ENCODE measurements at regions not wholly inside any gene's neighbourhood (a gene's known extent, or its start where the extent isn't known, plus 50 kb on each side); places are given as distances from the start of the nearest gene placed in this dataset.

DNA sequence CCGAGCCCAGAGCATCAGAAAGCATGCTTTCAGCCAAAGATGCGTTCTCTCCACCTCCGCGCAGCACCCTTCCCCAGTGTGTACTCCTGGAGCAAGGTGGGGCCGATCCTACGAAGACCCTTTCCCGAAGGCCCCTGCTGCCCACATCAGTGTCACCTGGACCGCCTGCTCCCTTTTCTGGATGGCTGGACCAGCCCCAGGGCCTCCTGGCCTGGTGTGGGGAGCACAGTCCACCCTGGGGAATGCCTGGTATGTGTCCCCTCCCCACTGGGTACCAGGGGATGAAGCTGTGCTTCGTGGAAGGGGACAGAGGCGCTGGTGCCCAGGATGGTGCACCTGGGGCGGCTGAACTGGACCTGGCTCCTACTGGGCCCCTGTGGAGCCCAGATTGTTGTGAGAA, 173.8 kb downstream of the SEC14L1 start:
- no peaks in the 10 kb centered on the region for H3K36me3 ChIP-seq (ENCODE audit: insufficient read depth)
- peaks cover 7% of the 10 kb centered on the region for H3K4me1 ChIP-seq (ENCODE audit: low read depth, poor library complexity, severe bottlenecking)

DNA sequence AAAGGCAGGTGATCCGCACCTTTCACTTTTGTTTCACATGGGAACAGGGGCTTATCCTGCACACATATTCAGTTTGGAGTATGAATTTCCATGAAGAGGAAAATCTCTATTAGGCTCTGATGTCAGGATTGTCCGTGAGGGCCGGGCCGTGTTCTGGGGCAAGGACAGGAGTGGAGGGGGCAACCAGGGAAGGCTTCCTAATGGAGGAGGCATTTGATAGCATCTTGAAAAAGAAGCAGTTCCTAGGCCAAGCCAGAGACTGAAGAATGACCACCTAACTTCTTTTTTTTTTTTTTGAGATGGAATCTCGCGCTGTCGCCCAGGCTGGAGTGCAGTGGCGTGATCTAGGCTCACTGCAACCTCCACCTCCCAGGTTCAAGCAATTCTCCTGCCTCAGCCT, 174.2 kb downstream of the SEC14L1 start:
- Histone ChIP-seq H3K27me3 (ENCODE audit: insufficient read depth, low read depth) (no peaks in the 10 kb centered on the region), H3K27ac (no peak overlapping the region), H2AFZ (ENCODE audit: low read depth) (no peak overlapping the region), H3K36me3 (ENCODE audit: insufficient read depth) (no peaks in the 10 kb centered on the region), H3K4me1 (ENCODE audit: low read depth, poor library complexity, severe bottlenecking) (peaks cover 7% of the 10 kb centered on the region), H3K4me3 (IDR thresholded peaks at IDR 0.05; ENCODE audit: insufficient read depth, low read depth, low read length) (no peak overlapping the region), H3K79me2 (ENCODE audit: insufficient read depth, low read depth) (peaks cover 3% of the 10 kb centered on the region; the same call in 1 of the 2 replicates), H3K4me2 (no peak overlapping the region), H4K20me1 (ENCODE audit: insufficient read depth) (no peaks in the 10 kb centered on the region), H3K9ac (no peak overlapping the region)
- TF ChIP-seq, protein P1, sequence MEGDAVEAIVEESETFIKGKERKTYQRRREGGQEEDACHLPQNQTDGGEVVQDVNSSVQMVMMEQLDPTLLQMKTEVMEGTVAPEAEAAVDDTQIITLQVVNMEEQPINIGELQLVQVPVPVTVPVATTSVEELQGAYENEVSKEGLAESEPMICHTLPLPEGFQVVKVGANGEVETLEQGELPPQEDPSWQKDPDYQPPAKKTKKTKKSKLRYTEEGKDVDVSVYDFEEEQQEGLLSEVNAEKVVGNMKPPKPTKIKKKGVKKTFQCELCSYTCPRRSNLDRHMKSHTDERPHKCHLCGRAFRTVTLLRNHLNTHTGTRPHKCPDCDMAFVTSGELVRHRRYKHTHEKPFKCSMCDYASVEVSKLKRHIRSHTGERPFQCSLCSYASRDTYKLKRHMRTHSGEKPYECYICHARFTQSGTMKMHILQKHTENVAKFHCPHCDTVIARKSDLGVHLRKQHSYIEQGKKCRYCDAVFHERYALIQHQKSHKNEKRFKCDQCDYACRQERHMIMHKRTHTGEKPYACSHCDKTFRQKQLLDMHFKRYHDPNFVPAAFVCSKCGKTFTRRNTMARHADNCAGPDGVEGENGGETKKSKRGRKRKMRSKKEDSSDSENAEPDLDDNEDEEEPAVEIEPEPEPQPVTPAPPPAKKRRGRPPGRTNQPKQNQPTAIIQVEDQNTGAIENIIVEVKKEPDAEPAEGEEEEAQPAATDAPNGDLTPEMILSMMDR (conservative IDR thresholded peaks at IDR 0.05; ENCODE audit: low read depth, low read length): no peak

More for the DNA sequence above, 173.8 kb downstream of the SEC14L1 start:
- Histone ChIP-seq H3K4me3 (IDR thresholded peaks at IDR 0.05; ENCODE audit: insufficient read depth, low read depth, low read length) (no peak overlapping the region), H3K27ac (no peak overlapping the region), H4K20me1 (ENCODE audit: insufficient read depth) (no peaks in the 10 kb centered on the region), H3K27me3 (ENCODE audit: insufficient read depth, low read depth) (no peaks in the 10 kb centered on the region), H3K9ac (no peak overlapping the region), H2AFZ (ENCODE audit: low read depth) (no peak overlapping the region), H3K4me2 (no peak overlapping the region), H3K79me2 (ENCODE audit: insufficient read depth, low read depth) (no peaks in the 10 kb centered on the region)
- TF ChIP-seq, protein P1 (conservative IDR thresholded peaks at IDR 0.05; ENCODE audit: low read depth, low read length): no peak

DNA sequence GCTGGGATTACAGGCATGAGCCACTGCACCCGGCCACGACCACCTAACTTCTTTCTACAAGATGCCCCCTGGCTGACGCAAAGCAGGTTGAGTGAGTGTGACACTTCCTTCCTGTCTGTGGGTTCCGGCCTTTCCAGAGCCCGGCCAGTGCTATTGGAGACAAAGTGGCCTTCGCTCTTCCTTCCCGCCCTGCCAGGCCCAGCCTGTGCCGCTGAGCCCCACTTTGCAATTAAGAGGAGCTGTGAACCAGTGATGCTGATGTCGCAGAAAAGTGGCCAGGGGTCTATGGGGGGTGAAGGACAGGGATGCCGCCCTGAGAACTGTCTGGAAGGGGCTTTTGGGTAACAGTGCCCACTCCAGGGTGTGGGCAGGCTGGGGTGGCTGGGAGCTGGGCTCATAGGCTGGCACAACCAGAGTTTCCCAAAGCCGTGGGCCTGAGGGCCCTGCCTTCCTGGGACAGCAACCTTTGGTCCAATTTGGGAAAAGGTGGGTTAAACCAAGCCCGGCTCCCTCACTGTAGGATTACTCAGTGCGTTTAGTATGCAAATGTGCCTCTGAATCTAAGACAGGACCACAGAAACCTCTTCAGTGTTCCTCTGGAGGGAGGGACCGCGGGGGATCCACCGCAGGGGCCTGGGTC, 174.9 kb downstream of the SEC14L1 start:
- H3K9ac ChIP-seq: no peak overlapping the region; the same call in 1 of the 2 replicates
- H3K4me3 ChIP-seq (IDR thresholded peaks at IDR 0.05; ENCODE audit: insufficient read depth, low read depth, low read length): no peak overlapping the region
- H3K79me2 ChIP-seq (ENCODE audit: insufficient read depth, low read depth): peaks cover 9% of the 10 kb centered on the region; the same call in 1 of the 2 replicates
- H3K4me1 ChIP-seq (ENCODE audit: low read depth, poor library complexity, severe bottlenecking): peaks cover 7% of the 10 kb centered on the region
- no peaks in the 10 kb centered on the region for H3K27me3 ChIP-seq (ENCODE audit: insufficient read depth, low read depth)
- no peak overlapping the region for H3K4me2 ChIP-seq
- H2AFZ ChIP-seq (ENCODE audit: low read depth): no peak overlapping the region
- H3K27ac ChIP-seq: no peak overlapping the region
- H3K36me3 ChIP-seq (ENCODE audit: insufficient read depth): no peaks in the 10 kb centered on the region
- TF ChIP-seq, protein P1 (conservative IDR thresholded peaks at IDR 0.05; ENCODE audit: low read depth, low read length): no peak
- no peaks in the 10 kb centered on the region for H4K20me1 ChIP-seq (ENCODE audit: insufficient read depth)

DNA sequence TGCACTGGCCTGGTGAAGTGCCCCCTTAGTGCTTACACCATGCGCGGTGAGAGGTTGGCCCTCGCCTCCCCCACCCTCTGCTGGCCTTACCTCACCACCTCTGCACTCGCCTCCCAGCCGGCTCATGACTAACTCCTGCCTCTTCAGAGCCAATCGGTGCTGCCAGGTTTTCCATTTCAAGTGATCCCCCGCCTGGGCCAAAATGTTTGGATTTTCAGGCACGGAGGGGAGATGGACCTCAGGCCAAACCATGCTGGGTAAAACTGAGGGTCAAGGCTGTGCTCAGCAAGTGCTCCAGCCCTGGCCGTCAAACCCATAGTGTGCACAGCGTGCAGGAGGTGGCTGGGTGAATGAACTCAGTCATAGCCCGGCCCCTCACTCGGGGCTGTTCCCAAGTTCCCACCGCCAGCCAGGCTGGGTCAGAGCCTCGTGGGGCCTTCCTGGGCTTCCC, 175.4 kb downstream of the SEC14L1 start:
- Histone ChIP-seq H3K36me3 (ENCODE audit: insufficient read depth) (no peaks in the 10 kb centered on the region), H3K4me3 (IDR thresholded peaks at IDR 0.05; ENCODE audit: insufficient read depth, low read depth, low read length) (no peak overlapping the region), H3K79me2 (ENCODE audit: insufficient read depth, low read depth) (peaks cover 15% of the 10 kb centered on the region; the same call in 1 of the 2 replicates), H3K27me3 (ENCODE audit: insufficient read depth, low read depth) (no peaks in the 10 kb centered on the region), H3K4me1 (ENCODE audit: low read depth, poor library complexity, severe bottlenecking) (peaks cover 7% of the 10 kb centered on the region), H3K4me2 (no peak overlapping the region), H2AFZ (ENCODE audit: low read depth) (no peak overlapping the region), H4K20me1 (ENCODE audit: insufficient read depth) (no peaks in the 10 kb centered on the region), H3K9ac (no peak overlapping the region; the same call in 1 of the 2 replicates), H3K27ac (no peak overlapping the region)
- TF ChIP-seq, protein P1 (conservative IDR thresholded peaks at IDR 0.05; ENCODE audit: low read depth, low read length): no peak
